ENCODE measurements at regions not wholly inside any gene's neighbourhood (a gene's known extent, or its start where the extent isn't known, plus 50 kb on each side); places are given as distances from the start of the nearest gene placed in this dataset.

DNA sequence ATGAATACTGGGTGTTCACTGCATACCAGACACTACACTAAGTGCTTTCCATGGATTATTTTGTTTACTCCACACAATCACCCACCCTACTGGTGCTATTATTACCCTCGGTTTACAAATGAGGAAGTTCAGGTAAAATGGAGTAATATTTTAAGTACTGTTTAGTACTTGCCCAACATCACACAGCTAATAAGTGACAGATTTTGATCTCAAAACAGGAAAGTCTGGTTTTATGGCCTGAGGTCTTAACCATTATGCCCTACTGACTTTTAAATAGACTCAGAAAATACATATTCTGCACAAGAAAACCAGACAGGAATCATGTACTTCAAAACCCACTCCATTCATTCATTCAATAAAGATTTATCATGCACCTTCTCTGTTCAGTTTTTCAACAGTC lies 431.0 kb upstream of the TLE4 start:
- TF ChIP-seq, protein P1, sequence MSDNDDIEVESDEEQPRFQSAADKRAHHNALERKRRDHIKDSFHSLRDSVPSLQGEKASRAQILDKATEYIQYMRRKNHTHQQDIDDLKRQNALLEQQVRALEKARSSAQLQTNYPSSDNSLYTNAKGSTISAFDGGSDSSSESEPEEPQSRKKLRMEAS (IDR thresholded peaks at IDR 0.05), result no peak
- no peak for TF ChIP-seq NANOG (IDR thresholded peaks at IDR 0.05; ENCODE audit: insufficient read depth, low read depth, low read length, poor library complexity, severe bottlenecking)
- TF ChIP-seq, protein P2, sequence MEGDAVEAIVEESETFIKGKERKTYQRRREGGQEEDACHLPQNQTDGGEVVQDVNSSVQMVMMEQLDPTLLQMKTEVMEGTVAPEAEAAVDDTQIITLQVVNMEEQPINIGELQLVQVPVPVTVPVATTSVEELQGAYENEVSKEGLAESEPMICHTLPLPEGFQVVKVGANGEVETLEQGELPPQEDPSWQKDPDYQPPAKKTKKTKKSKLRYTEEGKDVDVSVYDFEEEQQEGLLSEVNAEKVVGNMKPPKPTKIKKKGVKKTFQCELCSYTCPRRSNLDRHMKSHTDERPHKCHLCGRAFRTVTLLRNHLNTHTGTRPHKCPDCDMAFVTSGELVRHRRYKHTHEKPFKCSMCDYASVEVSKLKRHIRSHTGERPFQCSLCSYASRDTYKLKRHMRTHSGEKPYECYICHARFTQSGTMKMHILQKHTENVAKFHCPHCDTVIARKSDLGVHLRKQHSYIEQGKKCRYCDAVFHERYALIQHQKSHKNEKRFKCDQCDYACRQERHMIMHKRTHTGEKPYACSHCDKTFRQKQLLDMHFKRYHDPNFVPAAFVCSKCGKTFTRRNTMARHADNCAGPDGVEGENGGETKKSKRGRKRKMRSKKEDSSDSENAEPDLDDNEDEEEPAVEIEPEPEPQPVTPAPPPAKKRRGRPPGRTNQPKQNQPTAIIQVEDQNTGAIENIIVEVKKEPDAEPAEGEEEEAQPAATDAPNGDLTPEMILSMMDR (IDR thresholded peaks at IDR 0.05; ENCODE audit: control extremely low read depth in 1 of 3, insufficient read depth in 1 of 3, low read depth in 1 of 3, low read length in 3 of 3), result no peak
- no peak for TF ChIP-seq GTF2F1 (IDR thresholded peaks at IDR 0.05; ENCODE audit: borderline replicate concordance, low read depth, low read length)
- TF ChIP-seq CBX8 (IDR thresholded peaks at IDR 0.05; ENCODE audit: borderline replicate concordance, low read depth, low read length), result no peak
